Left ventricle myocardium inferior (tissue), 1 donor: ENCODE measurements at regions not wholly inside any gene's neighbourhood (a gene's known extent, or its start where the extent isn't known, plus 50 kb on each side); places are given as distances from the start of the nearest gene placed in this dataset.

Experiments used
- DNase-seq: peaks from one replicate; pipeline ENCODE4 v3.0.0-alpha.2; 2020
- H3K27ac ChIP-seq: fragments of 200-600 bp; replicated peaks from 2 replicates; pipeline ENCODE4 v1.8.0; 2021
- H3K27me3 ChIP-seq: fragments of 200-600 bp; 2 replicates; pipeline ENCODE4 v1.8.0; 2021; ENCODE audit warnings: low read depth
- H3K36me3 ChIP-seq: fragments of 200-600 bp; 2 replicates; pipeline ENCODE4 v1.8.0; 2021
- H3K4me1 ChIP-seq: fragments of 200-600 bp; 2 replicates; pipeline ENCODE4 v1.8.0; 2021
- H3K4me3 ChIP-seq: fragments of 200-600 bp; 2 replicates; pipeline ENCODE4 v1.8.0; 2021; ENCODE audit warnings: mild to moderate bottlenecking, moderate library complexity
- H3K9me3 ChIP-seq: fragments of 200-600 bp; replicated peaks from 2 replicates; pipeline ENCODE4 v1.8.0; 2021
- CTCF ChIP-seq: fragments of 200-600 bp; IDR thresholded peaks from 2 replicates; pipeline ENCODE4 v1.8.0; 2021; ENCODE audit warnings: antibody characterized with exemption, mild to moderate bottlenecking, borderline replicate concordance
- intact Hi-C: fragments of 100-400 bp; cut with micrococcal nuclease; formaldehyde crosslinking; loops from one replicate; pipeline ENCODE4 v1.11.0; 2022
- donor health status: DM: no; HTN: yes; CAD: no; lungs with severe emphysema.

DNA sequence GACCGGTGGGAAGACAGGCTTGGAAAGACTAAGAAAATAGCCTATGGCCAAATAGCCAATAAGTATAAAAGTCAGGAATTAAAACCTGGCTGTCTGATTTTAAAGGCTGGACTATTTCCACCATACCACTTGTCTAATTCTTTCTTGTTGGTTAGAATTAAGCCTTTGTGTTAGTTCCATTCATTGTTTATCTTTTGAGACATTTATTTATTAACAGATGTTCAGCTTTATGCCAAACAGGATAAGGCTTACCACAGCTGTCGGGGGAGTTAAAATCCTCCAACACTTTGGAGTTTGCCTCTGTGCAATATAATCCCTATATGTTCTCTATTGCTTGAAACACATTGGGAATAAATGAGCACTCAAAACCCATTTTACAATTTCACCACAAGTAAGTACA, 208.3 kb downstream of the TMEM200A start:
- no peaks in the 10 kb centered on the region for H3K27me3 ChIP-seq
- H3K4me1 ChIP-seq, result no peaks in the 10 kb centered on the region
- TF ChIP-seq CTCF, result no peak
- H3K27ac ChIP-seq, result no peak overlapping the region
- no peak overlapping the region for H3K4me3 ChIP-seq
- peaks cover 20% of the 10 kb centered on the region for H3K9me3 ChIP-seq
- intact Hi-C loops, result no loop called here
- no peaks in the 10 kb centered on the region for H3K36me3 ChIP-seq
- DNase-seq, result no peak

GRCh38 chr6:130575557-130575956, 209.7 kb downstream of the TMEM200A start:
- Histone ChIP-seq H3K27me3 (no peaks in the 10 kb centered on the region), H3K9me3 (peaks cover 20% of the 10 kb centered on the region), H3K36me3 (no peaks in the 10 kb centered on the region), H3K27ac (no peak overlapping the region), H3K4me3 (no peak overlapping the region), H3K4me1 (no peaks in the 10 kb centered on the region)
- intact Hi-C loops, result no loop called here
- no peak for TF ChIP-seq CTCF
- no peak for DNase-seq

DNA sequence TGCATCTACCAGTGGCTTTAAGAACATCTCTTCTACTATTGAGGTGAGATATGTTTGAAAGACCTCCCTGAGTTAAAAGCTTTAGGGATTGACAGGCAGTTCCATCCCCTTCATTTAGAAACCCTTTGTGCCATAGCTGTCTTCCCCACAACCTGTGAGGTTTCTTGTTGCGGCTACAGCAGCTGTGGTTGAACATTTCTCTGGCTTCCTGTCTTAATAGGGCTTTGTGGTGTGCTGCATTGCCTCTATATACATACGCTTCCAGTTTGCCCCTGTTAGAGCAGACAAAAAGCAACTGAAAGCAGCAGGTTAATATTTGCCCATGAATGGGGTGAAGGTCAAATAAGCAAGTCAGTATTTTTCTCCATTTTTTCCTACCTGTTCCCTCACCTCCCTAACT, 210.2 kb downstream of the TMEM200A start:
- H3K4me3 ChIP-seq, result no peak overlapping the region
- H3K36me3 ChIP-seq, result no peaks in the 10 kb centered on the region
- H3K27me3 ChIP-seq, result no peaks in the 10 kb centered on the region
- H3K27ac ChIP-seq, result no peak overlapping the region
- peaks cover 15% of the 10 kb centered on the region for H3K9me3 ChIP-seq
- TF ChIP-seq CTCF, result no peak
- no peaks in the 10 kb centered on the region for H3K4me1 ChIP-seq
- intact Hi-C loops, result no loop called here
- no peak for DNase-seq

GRCh38 chr6:130577178-130577919, 211.5 kb downstream of the TMEM200A start:
- no peaks in the 10 kb centered on the region for H3K27me3 ChIP-seq
- H3K4me1 ChIP-seq, result no peaks in the 10 kb centered on the region
- intact Hi-C loops, result no loop called here
- TF ChIP-seq CTCF, result no peak
- no peak overlapping the region for H3K27ac ChIP-seq
- H3K9me3 ChIP-seq, result peaks cover 4% of the 10 kb centered on the region
- H3K36me3 ChIP-seq, result no peaks in the 10 kb centered on the region
- no peak for DNase-seq
- H3K4me3 ChIP-seq, result no peak overlapping the region

GRCh38 chr6:130578713-130579112, 212.9 kb downstream of the TMEM200A start:
- H3K9me3 ChIP-seq, result peaks cover 4% of the 10 kb centered on the region
- intact Hi-C loops, result no loop called here
- no peak overlapping the region for H3K27ac ChIP-seq
- peaks cover 6% of the 10 kb centered on the region for H3K27me3 ChIP-seq
- DNase-seq, result no peak
- TF ChIP-seq CTCF, result no peak
- H3K4me1 ChIP-seq, result no peaks in the 10 kb centered on the region
- no peak overlapping the region for H3K4me3 ChIP-seq
- H3K36me3 ChIP-seq, result no peaks in the 10 kb centered on the region

GRCh38 chr6:130583268-130583667, 217.5 kb downstream of the TMEM200A start:
- H3K4me1 ChIP-seq, result no peaks in the 10 kb centered on the region
- no peak overlapping the region for H3K27ac ChIP-seq
- no peak for DNase-seq
- no peaks in the 10 kb centered on the region for H3K9me3 ChIP-seq
- H3K36me3 ChIP-seq, result no peaks in the 10 kb centered on the region
- H3K4me3 ChIP-seq, result no peak overlapping the region
- TF ChIP-seq CTCF, result no peak
- H3K27me3 ChIP-seq, result peaks cover 6% of the 10 kb centered on the region
- intact Hi-C loops, result no loop called here
